GM11168 (cell line): ENCODE measurements at regions not wholly inside any gene's neighbourhood (a gene's known extent, or its start where the extent isn't known, plus 50 kb on each side); places are given as distances from the start of the nearest gene placed in this dataset.
"Not testable (repeated sequence)": the region's sequence is repeated elsewhere in the genome, so short reads cannot be mapped to it uniquely, and the experiment has no call there.

ENCODE experiments used
- in situ Hi-C: fragments of 300-500 bp; cut with MboI; formaldehyde crosslinking; loops from one replicate; pipeline ENCODE4 v1.12.0; 2022; ENCODE audit warnings: low sequenced_read_pairs; ENCODE audit not compliant: unreplicated experiment

GRCh38 chr13:55577847-55578210 is 1562.9 kb upstream of the PRR20A start:
- in situ Hi-C loops, result no loop called here

- in situ Hi-C loops, result not testable (repeated sequence)
Observed at GRCh38 chr13:55582294-55582693, 1558.4 kb upstream of the PRR20A start.

GRCh38 chr13:55583953-55584593 is 1556.6 kb upstream of the PRR20A start:
- in situ Hi-C loops, result no loop called here

GRCh38 chr13:55602784-55603183 is 1537.9 kb upstream of the PRR20A start:
- in situ Hi-C loops, result no loop called here

- in situ Hi-C loops, result no loop called here
Observed at GRCh38 chr13:55606045-55606665, 1534.6 kb upstream of the PRR20A start.

GRCh38 chr13:55613429-55614187 is 1527.1 kb upstream of the PRR20A start:
- in situ Hi-C loops, result no loop called here

GRCh38 chr13:55615081-55615480 is 1525.6 kb upstream of the PRR20A start:
- in situ Hi-C loops, result no loop called here

- in situ Hi-C loops, result no loop called here
Observed at GRCh38 chr13:55617241-55617640, 1523.5 kb upstream of the PRR20A start.

- in situ Hi-C loops, result no loop called here
Observed at GRCh38 chr13:55627221-55627620, 1513.5 kb upstream of the PRR20A start.

- in situ Hi-C loops, result no loop called here
Observed at GRCh38 chr13:55632402-55632801, 1508.3 kb upstream of the PRR20A start.

- in situ Hi-C loops, result no loop called here
Observed at GRCh38 chr13:55649485-55649884, 1491.2 kb upstream of the PRR20A start.

GRCh38 chr13:55652657-55653056 is 1488.1 kb upstream of the PRR20A start:
- in situ Hi-C loops, result no loop called here

- in situ Hi-C loops, result no loop called here
Observed at GRCh38 chr13:55653497-55653896, 1487.2 kb upstream of the PRR20A start.

- in situ Hi-C loops, result no loop called here
Observed at GRCh38 chr13:55654243-55654642, 1486.5 kb upstream of the PRR20A start.

GRCh38 chr13:55660264-55660663 is 1480.5 kb upstream of the PRR20A start:
- in situ Hi-C loops, result not testable (repeated sequence)

GRCh38 chr13:55660851-55661250 is 1479.9 kb upstream of the PRR20A start:
- in situ Hi-C loops, result no loop called here

GRCh38 chr13:55661505-55661904 is 1479.2 kb upstream of the PRR20A start:
- in situ Hi-C loops, result no loop called here

- in situ Hi-C loops, result no loop called here
Observed at GRCh38 chr13:55664178-55664577, 1476.5 kb upstream of the PRR20A start.

- in situ Hi-C loops, result no loop called here
Observed at GRCh38 chr13:55669051-55669450, 1471.7 kb upstream of the PRR20A start.

- in situ Hi-C loops, result no loop called here
Observed at GRCh38 chr13:55673910-55674309, 1466.8 kb upstream of the PRR20A start.

- in situ Hi-C loops, result no loop called here
Observed at GRCh38 chr13:55682776-55683175, 1457.9 kb upstream of the PRR20A start.

GRCh38 chr13:55705526-55705925 is 1435.2 kb upstream of the PRR20A start:
- in situ Hi-C loops, result no loop called here
